Pancreas (tissue), 10 donors: ENCODE measurements at regions not wholly inside any gene's neighbourhood (a gene's known extent, or its start where the extent isn't known, plus 50 kb on each side); places are given as distances from the start of the nearest gene placed in this dataset.

Source experiments
- ATAC-seq, 4 donors: fragments of 200-7000 bp; cut with Tn5 transposase; one replicate each; pipeline versions ENCODE4 v1.8.0 to v1.9.1; 2020; ENCODE audit warnings: mild to moderate bottlenecking in 4 of 4, moderate library complexity in 4 of 4
- DNase-seq, 6 donors: peaks; one replicate each; pipeline ENCODE4 v3.0.0-alpha.2; 2020
- FAIRE-seq: peaks from 2 replicates; lab custom pipeline; 2012; peaks lifted over from hg19 to GRCh38; lab: Jason Lieb, UNC
- H3K27ac ChIP-seq, 4 donors: fragments of 200-600 bp; sonication (generic); 1 replicate in 3 of 4; 2 replicates in 1 of 4; pipeline versions ENCODE4 v1.5.0 to v1.8.0; 2020
- H3K27me3 ChIP-seq, 4 donors: fragments of 200-600 bp; one replicate each; pipeline ENCODE4 v1.8.0; 2021
- H3K36me3 ChIP-seq, 3 donors: fragments of 200-600 bp; sonication (generic) in 1 of 3; one replicate each; pipeline versions ENCODE4 v1.5.0 to v1.8.0; 2020 to 2021
- H3K4me1 ChIP-seq, 3 donors: fragments of 200-600 bp; one replicate each; pipeline ENCODE4 v1.8.0; 2021
- H3K4me3 ChIP-seq, 4 donors: fragments of 200-600 bp; sonication (generic) in 2 of 4; one replicate each; pipeline versions ENCODE4 v1.5.0 to v1.8.0; 2020 to 2021
- H3K9me3 ChIP-seq, 4 donors: fragments of 200-600 bp; one replicate each; pipeline ENCODE4 v1.8.0; 2021
- CTCF ChIP-seq, 4 donors: fragments of 200-600 bp; sonication (generic) in 3 of 4; IDR thresholded peaks; one replicate each; pipeline versions ENCODE4 v1.5.0 to v1.8.0; 2021; ENCODE audit warnings: antibody characterized with exemption in 4 of 4
- WGBS, 2 donors: extraction: QIAGEN DNeasy Blood & Tissue Kit; methylation state at CpG; one replicate each; pipeline ENCODE4 v1.1.7; 2013; 5-methylcytosine and 5-hydroxymethylcytosine counted together
- intact Hi-C, 3 donors: fragments of 100-400 bp; cut with DNase I; formaldehyde crosslinking; loops; one replicate each; pipeline versions ENCODE4 v1.11.1 to v1.14.2; 2022
- donor health status: healthy with polysubstance abuse.
- donor health status: DM: no; HTN: no; CAD: no; lungs with moderate emphysema.
- donor health status: DM: no; HTN: no; CAD: no.
- donor health status: control.
- donor health status: control.
- donor health status: Bipolar disorder and iron deficiency.
- donor health status: DM: yes; HTN: yes; CAD: no.
- donor health status: DM: no; HTN: no; CAD: no.
- donor health status: DM: no; HTN: no; CAD: no.
- donor health status: DM: yes; HTN: yes; CAD: no.

GRCh38 chr15:95742256-95742655 lies 588.2 kb upstream of the NR2F2 start:
- 76 to 86% methylated on average over 3 of the region's 3 CpGs for WGBS, 2 donors
- FAIRE-seq (no peak), ATAC-seq (no peak), DNase-seq (no peak)
- H3K4me3 ChIP-seq = no peak overlapping the region
- no peaks in the 10 kb centered on the region for H3K9me3 ChIP-seq
- no peaks in the 10 kb centered on the region for H3K4me1 ChIP-seq
- intact Hi-C loops = no loop called here
- no peak overlapping the region for H3K27ac ChIP-seq
- H3K27me3 ChIP-seq = no peaks in the 10 kb centered on the region
- H3K36me3 ChIP-seq = no peaks in the 10 kb centered on the region
- no peak for TF ChIP-seq CTCF (IDR thresholded peaks at IDR 0.05)

- H3K27ac ChIP-seq = no peak overlapping the region
- H3K27me3 ChIP-seq = no peaks in the 10 kb centered on the region
- intact Hi-C loops = no loop called here
- FAIRE-seq (no peak), ATAC-seq (no peak), DNase-seq (peak in 1 of 6 donors; percentile 8)
- no peak overlapping the region for H3K4me3 ChIP-seq
- H3K9me3 ChIP-seq = no peaks in the 10 kb centered on the region
- H3K36me3 ChIP-seq = no peaks in the 10 kb centered on the region
- TF ChIP-seq CTCF (IDR thresholded peaks at IDR 0.05) = no peak
- H3K4me1 ChIP-seq = no peaks in the 10 kb centered on the region
- 80 to 85% methylated on average over 2 of the region's 2 CpGs for WGBS, 2 donors
These were observed 587.7 kb upstream of the NR2F2 start for GRCh38 chr15:95742836-95743235.

- H3K36me3 ChIP-seq = no peaks in the 10 kb centered on the region
- ATAC-seq (no peak), DNase-seq (no peak), FAIRE-seq (no peak)
- H3K27ac ChIP-seq = no peak overlapping the region
- 81 to 87% methylated on average over 2 of the region's 2 CpGs for whole genome bisulfite sequencing, 2 donors
- no peaks in the 10 kb centered on the region for H3K27me3 ChIP-seq
- TF ChIP-seq CTCF (IDR thresholded peaks at IDR 0.05) = no peak
- no peaks in the 10 kb centered on the region for H3K9me3 ChIP-seq
- no peaks in the 10 kb centered on the region for H3K4me1 ChIP-seq
- intact Hi-C loops = no loop called here
- no peak overlapping the region for H3K4me3 ChIP-seq
These were observed 573.3 kb upstream of the NR2F2 start for GRCh38 chr15:95757171-95757570.

- TF ChIP-seq CTCF (IDR thresholded peaks at IDR 0.05) = no peak
- no peak overlapping the region for H3K27ac ChIP-seq
- DNase-seq = no peak
- 82 to 97% methylated on average over 1 of the region's 1 CpG for whole genome bisulfite sequencing, 2 donors
- H3K4me1 ChIP-seq = no peaks in the 10 kb centered on the region
- no peak for FAIRE-seq
- H3K27me3 ChIP-seq = no peaks in the 10 kb centered on the region
- intact Hi-C loops = no loop called here
- H3K36me3 ChIP-seq = no peaks in the 10 kb centered on the region
- ATAC-seq = no peak
- no peak overlapping the region for H3K4me3 ChIP-seq
- H3K9me3 ChIP-seq = no peaks in the 10 kb centered on the region
These were observed 572.0 kb upstream of the NR2F2 start for GRCh38 chr15:95758451-95758850.

- H3K27ac ChIP-seq = no peak overlapping the region
- H3K4me1 ChIP-seq = no peaks in the 10 kb centered on the region
- TF ChIP-seq CTCF (IDR thresholded peaks at IDR 0.05) = no peak
- intact Hi-C loops = no loop called here
- H3K27me3 ChIP-seq = no peaks in the 10 kb centered on the region
- H3K36me3 ChIP-seq = no peaks in the 10 kb centered on the region
- H3K4me3 ChIP-seq = no peak overlapping the region
- DNase-seq (no peak), FAIRE-seq (no peak), ATAC-seq (no peak)
- H3K9me3 ChIP-seq = no peaks in the 10 kb centered on the region
- WGBS, 2 donors = 53 to 62% methylated on average over 2 of the region's 2 CpGs
These were observed 571.6 kb upstream of the NR2F2 start for GRCh38 chr15:95758851-95759250.
